Loucy (cell line): ENCODE measurements at regions not wholly inside any gene's neighbourhood (a gene's known extent, or its start where the extent isn't known, plus 50 kb on each side); places are given as distances from the start of the nearest gene placed in this dataset.

Experiments
- H2AFZ ChIP-seq: fragments of 200-600 bp; sonication (generic); 2 replicates; pipeline ENCODE4 v1.6.0; 2016; ENCODE audit warnings: antibody characterized with exemption, mild to moderate bottlenecking, low read length, moderate library complexity
- H3F3A ChIP-seq: fragments of 200-600 bp; 2 replicates; pipeline ENCODE4 v1.6.0; 2016; ENCODE audit warnings: antibody characterized with exemption, low read depth, mild to moderate bottlenecking
- H3K27me3 ChIP-seq: fragments of 200-600 bp; sonication (generic); 2 replicates; pipeline ENCODE4 v1.6.1; 2014; ENCODE audit warnings: low read length, mild to moderate bottlenecking; ENCODE audit not compliant: insufficient read depth, poor library complexity, severe bottlenecking
- H3K36me3 ChIP-seq: fragments of 200-600 bp; sonication (generic); 2 replicates; pipeline ENCODE4 v1.6.1; 2016; ENCODE audit warnings: low read length; ENCODE audit not compliant: insufficient read depth
- H3K4me1 ChIP-seq: fragments of 200-600 bp; sonication (generic); 2 replicates; pipeline ENCODE4 v1.5.1; 2014; ENCODE audit warnings: low read length, mild to moderate bottlenecking; ENCODE audit not compliant: insufficient read depth, poor library complexity, severe bottlenecking
- H3K4me2 ChIP-seq: fragments of 200-600 bp; sonication (generic); 2 replicates; pipeline ENCODE4 v1.6.0; 2014; ENCODE audit warnings: antibody characterized with exemption, low read length, low read depth, mild to moderate bottlenecking; ENCODE audit not compliant: poor library complexity, severe bottlenecking
- H3K4me3 ChIP-seq: fragments of 200-600 bp; sonication (generic); 2 replicates; pipeline ENCODE4 v1.5.1; 2014; ENCODE audit warnings: low read length, mild to moderate bottlenecking, mixed read lengths; ENCODE audit not compliant: poor library complexity, severe bottlenecking
- H3K79me2 ChIP-seq: fragments of 200-600 bp; sonication (generic); 2 replicates; pipeline ENCODE4 v1.6.1; 2014; ENCODE audit warnings: low read length; ENCODE audit not compliant: insufficient read depth
- H3K9ac ChIP-seq: fragments of 200-600 bp; sonication (generic); 2 replicates; pipeline ENCODE4 v1.6.0; 2014; ENCODE audit warnings: mild to moderate bottlenecking, low read depth, low read length, moderate library complexity; ENCODE audit not compliant: poor library complexity, severe bottlenecking
- H3K9me2 ChIP-seq: fragments of 200-600 bp; sonication (generic); replicated peaks from 2 replicates; pipeline ENCODE4 v1.6.1; 2016; ENCODE audit warnings: low read depth, low read length, mixed read lengths
- H3K9me3 ChIP-seq: fragments of 200-600 bp; sonication (generic); 2 replicates; pipeline ENCODE4 v1.6.1; 2014; ENCODE audit warnings: mild to moderate bottlenecking, antibody characterized with exemption, low read length, low read depth; ENCODE audit not compliant: insufficient read depth
- H4K20me1 ChIP-seq: fragments of 200-600 bp; sonication (generic); 2 replicates; pipeline ENCODE4 v1.6.0; 2014; ENCODE audit warnings: antibody characterized with exemption, low read length, mild to moderate bottlenecking; ENCODE audit not compliant: insufficient read depth, poor library complexity, severe bottlenecking
- EZH2phosphoT487 ChIP-seq: fragments of 200-600 bp; IDR thresholded peaks from 2 replicates; pipeline ENCODE4 v1.6.1; 2018; ENCODE audit warnings: antibody characterized with exemption, mild to moderate bottlenecking, moderate library complexity, borderline replicate concordance
- TF ChIP-seq, protein P1 (sequence below): fragments of 200-600 bp; sonication (generic); conservative IDR thresholded peaks from 2 replicates; pipeline ENCODE4 v1.5.1; 2014; ENCODE audit warnings: mild to moderate bottlenecking, antibody characterized with exemption, low read length

DNA sequence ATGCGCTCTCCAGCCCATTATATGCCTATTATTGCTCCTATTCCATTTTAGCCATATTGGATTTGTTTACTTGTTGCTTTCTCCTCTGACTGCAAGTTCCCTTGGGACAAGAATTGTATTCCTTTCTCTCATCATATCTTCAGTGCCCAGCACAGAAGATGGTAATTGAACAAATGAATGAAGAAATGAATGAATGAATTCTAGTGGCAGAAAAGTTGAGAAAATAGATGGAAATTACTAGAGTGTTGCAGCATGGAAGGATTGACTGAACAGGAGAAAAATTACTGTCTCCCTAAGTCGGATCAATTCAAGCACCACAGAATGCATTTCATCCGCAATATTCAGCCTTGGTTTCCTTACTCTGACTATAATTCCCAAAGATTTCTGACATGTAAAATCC is 1243.2 kb downstream of the SORCS1 start:
- H3K79me2 ChIP-seq = no peaks in the 10 kb centered on the region
- H3K4me1 ChIP-seq = no peaks in the 10 kb centered on the region
- no peaks in the 10 kb centered on the region; the same call in 1 of the 2 replicates for H3K9me3 ChIP-seq
- no peaks in the 10 kb centered on the region for H4K20me1 ChIP-seq
- H3K27me3 ChIP-seq = no peaks in the 10 kb centered on the region
- H3K9ac ChIP-seq = no peak overlapping the region
- no peaks in the 10 kb centered on the region for H3F3A ChIP-seq
- no peak overlapping the region for H3K4me3 ChIP-seq
- no peak for TF ChIP-seq EZH2phosphoT487
- TF ChIP-seq, protein P1, sequence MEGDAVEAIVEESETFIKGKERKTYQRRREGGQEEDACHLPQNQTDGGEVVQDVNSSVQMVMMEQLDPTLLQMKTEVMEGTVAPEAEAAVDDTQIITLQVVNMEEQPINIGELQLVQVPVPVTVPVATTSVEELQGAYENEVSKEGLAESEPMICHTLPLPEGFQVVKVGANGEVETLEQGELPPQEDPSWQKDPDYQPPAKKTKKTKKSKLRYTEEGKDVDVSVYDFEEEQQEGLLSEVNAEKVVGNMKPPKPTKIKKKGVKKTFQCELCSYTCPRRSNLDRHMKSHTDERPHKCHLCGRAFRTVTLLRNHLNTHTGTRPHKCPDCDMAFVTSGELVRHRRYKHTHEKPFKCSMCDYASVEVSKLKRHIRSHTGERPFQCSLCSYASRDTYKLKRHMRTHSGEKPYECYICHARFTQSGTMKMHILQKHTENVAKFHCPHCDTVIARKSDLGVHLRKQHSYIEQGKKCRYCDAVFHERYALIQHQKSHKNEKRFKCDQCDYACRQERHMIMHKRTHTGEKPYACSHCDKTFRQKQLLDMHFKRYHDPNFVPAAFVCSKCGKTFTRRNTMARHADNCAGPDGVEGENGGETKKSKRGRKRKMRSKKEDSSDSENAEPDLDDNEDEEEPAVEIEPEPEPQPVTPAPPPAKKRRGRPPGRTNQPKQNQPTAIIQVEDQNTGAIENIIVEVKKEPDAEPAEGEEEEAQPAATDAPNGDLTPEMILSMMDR = no peak
- no peaks in the 10 kb centered on the region for H3K9me2 ChIP-seq
- no peak overlapping the region for H3K4me2 ChIP-seq
- no peaks in the 10 kb centered on the region for H3K36me3 ChIP-seq
- no peak overlapping the region for H2AFZ ChIP-seq

DNA sequence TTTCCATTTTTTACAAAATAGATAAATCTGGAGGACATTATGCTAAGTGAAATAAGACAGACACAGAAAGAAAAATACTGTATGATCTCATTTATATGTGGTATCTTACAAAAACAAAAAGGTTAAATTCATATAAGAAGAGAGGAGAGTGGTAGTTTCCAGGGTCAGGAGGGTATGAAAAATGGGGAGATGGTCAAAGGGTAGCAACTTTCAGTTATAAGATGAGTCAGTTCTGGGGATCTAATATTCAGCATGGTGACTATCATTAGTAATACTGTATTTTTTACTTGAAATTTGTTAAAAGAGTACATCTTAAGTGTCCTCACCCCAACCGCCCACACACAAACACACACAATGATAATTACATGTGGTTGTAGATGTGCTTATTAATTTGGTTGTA is 1250.1 kb downstream of the SORCS1 start:
- H3K36me3 ChIP-seq = no peaks in the 10 kb centered on the region
- no peak overlapping the region for H2AFZ ChIP-seq
- H3K9me3 ChIP-seq = no peaks in the 10 kb centered on the region; the same call in 1 of the 2 replicates
- no peak overlapping the region for H3K9ac ChIP-seq
- no peak overlapping the region for H3K4me3 ChIP-seq
- H3K27me3 ChIP-seq = no peaks in the 10 kb centered on the region
- no peak overlapping the region for H3K4me2 ChIP-seq
- no peaks in the 10 kb centered on the region for H3K9me2 ChIP-seq
- no peaks in the 10 kb centered on the region for H3K4me1 ChIP-seq
- no peaks in the 10 kb centered on the region for H3F3A ChIP-seq
- TF ChIP-seq EZH2phosphoT487 = no peak
- TF ChIP-seq, protein P1 = no peak
- H3K79me2 ChIP-seq = no peaks in the 10 kb centered on the region
- H4K20me1 ChIP-seq = no peaks in the 10 kb centered on the region

DNA sequence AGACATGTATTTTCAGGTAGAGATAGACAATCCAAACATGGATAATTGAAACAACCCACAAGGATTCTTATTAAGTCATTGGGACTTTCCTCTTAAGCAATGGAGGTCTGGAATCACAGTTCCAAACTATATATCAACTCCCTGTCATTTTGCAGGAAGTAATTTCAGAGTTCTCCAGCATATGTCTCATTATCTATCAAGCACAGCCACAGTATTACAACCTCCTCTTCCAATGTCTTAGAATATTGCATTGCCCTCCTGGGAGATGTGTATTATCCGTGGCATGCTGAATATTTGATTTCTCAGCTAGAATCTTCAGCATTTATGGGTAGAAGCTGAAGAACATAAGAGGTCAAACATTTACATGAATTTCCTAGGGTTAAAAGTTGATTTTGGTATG is 1255.8 kb downstream of the SORCS1 start:
- no peaks in the 10 kb centered on the region for H4K20me1 ChIP-seq
- no peak overlapping the region for H3K4me2 ChIP-seq
- no peaks in the 10 kb centered on the region for H3F3A ChIP-seq
- TF ChIP-seq, protein P1 = no peak
- no peak for TF ChIP-seq EZH2phosphoT487
- no peak overlapping the region for H3K9ac ChIP-seq
- H3K27me3 ChIP-seq = no peaks in the 10 kb centered on the region
- no peak overlapping the region for H3K4me3 ChIP-seq
- no peak overlapping the region for H2AFZ ChIP-seq
- H3K9me2 ChIP-seq = no peaks in the 10 kb centered on the region
- H3K79me2 ChIP-seq = no peaks in the 10 kb centered on the region
- H3K36me3 ChIP-seq = no peaks in the 10 kb centered on the region
- no peaks in the 10 kb centered on the region for H3K9me3 ChIP-seq
- no peaks in the 10 kb centered on the region for H3K4me1 ChIP-seq
